DLD1 (cell line): ENCODE measurements at regions not wholly inside any gene's neighbourhood (a gene's known extent, or its start where the extent isn't known, plus 50 kb on each side); places are given as distances from the start of the nearest gene placed in this dataset.
"Not testable (repeated sequence)": the region's sequence is repeated elsewhere in the genome, so short reads cannot be mapped to it uniquely, and the experiment has no call there.

Experiments used
- in situ Hi-C: cut with HindIII; loops from 2 replicates; pipeline ENCODE4 v1.10.0; 2017; ENCODE audit warnings: low sequenced_read_pairs

GRCh38 chr6:94260765-94261164 lies 841.4 kb upstream of the EPHA7 start:
- in situ Hi-C loops: no loop called here

- in situ Hi-C loops: no loop called here
Measured at GRCh38 chr6:94254689-94255088, 835.3 kb upstream of the EPHA7 start.

GRCh38 chr6:94251878-94252277 lies 832.5 kb upstream of the EPHA7 start:
- in situ Hi-C loops: no loop called here

- in situ Hi-C loops: no loop called here
Measured at GRCh38 chr6:94245395-94245794, 826.0 kb upstream of the EPHA7 start.

- in situ Hi-C loops: no loop called here
Measured at GRCh38 chr6:94238868-94239267, 819.5 kb upstream of the EPHA7 start.

GRCh38 chr6:94227741-94228140 lies 808.4 kb upstream of the EPHA7 start:
- in situ Hi-C loops: no loop called here

GRCh38 chr6:94217836-94218235 lies 798.5 kb upstream of the EPHA7 start:
- in situ Hi-C loops: no loop called here

GRCh38 chr6:94215552-94215951 lies 796.2 kb upstream of the EPHA7 start:
- in situ Hi-C loops: no loop called here

GRCh38 chr6:94213226-94213625 lies 793.9 kb upstream of the EPHA7 start:
- in situ Hi-C loops: no loop called here

- in situ Hi-C loops: no loop called here
Measured at GRCh38 chr6:94196891-94197290, 777.5 kb upstream of the EPHA7 start.

- in situ Hi-C loops: no loop called here
Measured at GRCh38 chr6:94190030-94190429, 770.7 kb upstream of the EPHA7 start.

GRCh38 chr6:94184666-94185464 lies 765.5 kb upstream of the EPHA7 start:
- in situ Hi-C loops: no loop called here

GRCh38 chr6:94177429-94177828 lies 758.1 kb upstream of the EPHA7 start:
- in situ Hi-C loops: no loop called here

- in situ Hi-C loops: no loop called here
Measured at GRCh38 chr6:94175465-94175864, 756.1 kb upstream of the EPHA7 start.

GRCh38 chr6:94163877-94164276 lies 744.5 kb upstream of the EPHA7 start:
- in situ Hi-C loops: no loop called here

- in situ Hi-C loops: no loop called here
Measured at GRCh38 chr6:94150886-94151285, 731.5 kb upstream of the EPHA7 start.

GRCh38 chr6:94144807-94145206 lies 725.4 kb upstream of the EPHA7 start:
- in situ Hi-C loops: no loop called here

- in situ Hi-C loops: not testable (repeated sequence)
Measured at GRCh38 chr6:94137178-94137577, 717.8 kb upstream of the EPHA7 start.

GRCh38 chr6:94133106-94133505 lies 713.7 kb upstream of the EPHA7 start:
- in situ Hi-C loops: no loop called here

GRCh38 chr6:94131271-94131670 lies 711.9 kb upstream of the EPHA7 start:
- in situ Hi-C loops: no loop called here

GRCh38 chr6:94130478-94130877 lies 711.1 kb upstream of the EPHA7 start:
- in situ Hi-C loops: no loop called here

- in situ Hi-C loops: no loop called here
Measured at GRCh38 chr6:94129926-94130325, 710.6 kb upstream of the EPHA7 start.

GRCh38 chr6:94127716-94128115 lies 708.4 kb upstream of the EPHA7 start:
- in situ Hi-C loops: no loop called here
